Renal pelvis (tissue), 1 donor: ENCODE measurements at regions not wholly inside any gene's neighbourhood (a gene's known extent, or its start where the extent isn't known, plus 50 kb on each side); places are given as distances from the start of the nearest gene placed in this dataset.
"Not testable (repeated sequence)": the region's sequence is repeated elsewhere in the genome, so short reads cannot be mapped to it uniquely, and the experiment has no call there.

Experiments
- DNase-seq: peaks from one replicate; pipeline ENCODE4 v3.0.0-alpha.2; 2013

DNA sequence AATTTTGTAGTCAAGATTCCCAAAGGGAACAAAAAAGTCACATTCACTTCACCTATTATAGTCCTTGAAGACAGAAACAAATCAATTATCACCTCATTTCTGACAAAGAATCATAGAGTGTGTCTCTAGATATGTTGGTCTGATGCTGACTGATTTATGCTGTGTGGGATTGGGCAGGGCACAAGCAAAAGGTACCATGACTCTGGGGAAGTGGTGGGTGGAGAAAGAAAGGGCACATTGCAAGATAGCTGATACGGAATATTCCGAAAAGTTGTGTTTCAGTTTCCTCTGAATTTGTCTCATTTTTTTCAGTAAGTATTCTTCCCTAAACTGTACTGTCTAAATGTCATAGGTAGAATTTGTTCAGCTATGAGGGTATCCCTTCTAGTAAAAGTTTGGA, 268.0 kb downstream of the MREG start:
- DNase-seq: no peak

DNA sequence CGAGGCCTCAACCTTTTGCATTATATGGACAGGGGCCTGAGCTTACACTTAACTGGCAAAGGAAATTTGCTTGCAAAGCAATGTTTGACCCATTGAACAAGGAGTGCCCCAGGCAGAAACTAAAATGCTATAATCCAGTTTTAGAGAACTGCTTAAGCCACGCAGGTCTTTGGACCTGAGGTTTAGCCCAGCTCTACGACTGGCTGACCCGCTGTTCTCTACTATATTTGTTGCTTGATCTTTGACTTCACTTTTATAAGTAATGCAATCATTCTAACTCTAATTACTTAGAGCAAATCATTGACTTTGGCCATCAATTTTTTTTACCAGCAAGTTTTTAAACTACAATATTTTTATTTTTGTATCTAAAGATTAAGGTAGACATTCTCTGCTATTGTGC, 268.8 kb downstream of the MREG start:
- DNase-seq: no peak

DNA sequence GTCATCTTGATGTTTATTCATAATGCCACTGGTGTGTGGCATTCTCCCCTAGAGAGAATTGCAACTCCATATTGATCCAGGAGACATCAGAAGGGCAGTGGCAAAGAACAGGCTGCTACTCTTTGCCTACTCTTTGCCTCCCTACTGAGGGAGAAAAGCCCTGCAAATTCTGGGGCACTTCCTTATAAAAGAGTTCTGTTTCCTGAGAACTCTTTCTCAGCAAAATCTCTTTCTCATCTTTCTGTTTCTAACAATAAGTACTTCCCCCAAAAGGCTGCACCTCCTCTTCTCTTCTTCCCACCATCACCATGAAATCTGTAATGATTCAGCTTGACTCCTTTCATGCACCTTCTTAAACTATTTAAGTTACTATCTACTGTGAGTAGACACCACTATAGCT, 270.3 kb downstream of the MREG start:
- no peak for DNase-seq

DNA sequence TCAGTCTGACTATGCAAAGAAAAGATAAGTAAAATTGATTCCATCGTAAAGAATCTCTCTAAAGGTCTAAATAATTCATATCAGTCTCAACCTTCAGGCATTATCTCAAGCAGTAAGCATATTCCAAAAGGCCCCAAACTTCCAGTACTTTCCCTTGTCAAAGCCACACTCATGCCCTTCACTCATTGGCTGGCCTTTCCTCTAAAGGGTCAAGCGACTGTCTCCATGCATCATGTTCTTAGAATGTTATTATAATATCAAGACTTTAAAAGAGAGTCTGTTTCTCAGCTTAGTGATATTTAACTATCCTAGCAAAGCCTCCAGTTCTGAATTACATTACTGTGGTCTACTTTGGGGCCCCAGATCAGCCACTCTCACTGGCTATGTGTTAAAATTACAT, 271.3 kb downstream of the MREG start:
- no peak for DNase-seq

DNA sequence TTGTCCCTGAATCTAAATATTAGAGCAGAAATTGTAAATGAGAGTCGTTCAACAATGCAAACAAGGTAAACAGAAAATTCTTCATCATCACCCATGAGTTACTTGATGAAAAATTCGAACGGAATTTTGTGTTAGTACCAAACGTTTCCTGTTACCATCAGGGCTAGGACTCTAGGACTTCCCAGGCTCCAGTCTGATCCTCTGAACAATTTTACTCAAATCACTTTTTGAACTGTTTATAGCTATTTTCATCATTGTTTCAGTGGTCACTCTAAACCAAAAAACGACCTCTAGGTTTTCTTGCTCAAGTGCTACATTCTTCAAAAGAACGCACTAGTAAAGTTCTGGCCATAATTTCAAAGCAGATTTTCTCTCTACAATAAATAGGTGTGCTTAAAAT, 273.3 kb downstream of the MREG start:
- no peak for DNase-seq

DNA sequence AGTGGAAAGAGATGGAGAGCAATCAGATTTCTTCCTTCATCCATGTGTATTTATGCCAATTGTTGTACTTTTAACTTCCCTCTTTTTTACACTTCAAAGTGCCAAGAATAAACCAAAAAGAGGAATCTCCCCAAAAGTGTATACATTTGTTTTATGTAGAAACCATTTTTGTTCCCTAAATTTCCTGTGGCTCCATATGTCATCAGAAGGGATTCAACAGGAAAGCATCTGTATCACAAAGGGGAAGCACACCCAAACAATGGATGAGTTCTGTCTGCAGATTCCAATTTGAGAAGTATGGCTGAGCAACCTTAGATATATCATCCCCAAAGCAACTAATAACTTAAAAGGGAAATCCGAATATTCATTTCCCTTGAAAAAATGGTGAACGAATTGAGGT, 275.0 kb downstream of the MREG start:
- no peak for DNase-seq

DNA sequence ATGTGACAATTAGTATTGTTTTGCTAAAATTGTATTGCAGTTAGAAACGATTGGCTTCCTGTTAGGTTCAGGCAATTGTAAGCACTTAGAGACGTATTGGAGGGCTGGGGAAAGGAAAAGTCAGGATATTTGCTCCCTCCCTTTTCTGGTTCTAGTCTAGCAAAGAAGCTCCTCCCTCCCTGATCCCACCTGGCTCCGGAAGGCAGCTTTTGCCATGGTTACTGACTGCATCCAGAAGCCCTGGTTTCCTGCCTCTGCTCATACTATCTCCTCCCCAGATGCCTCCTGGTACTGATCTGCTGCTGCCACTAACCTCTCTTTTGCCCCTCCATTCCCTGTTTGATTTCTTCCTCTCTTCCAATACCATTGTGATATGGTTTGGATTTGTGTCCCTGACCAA, 275.9 kb downstream of the MREG start:
- no peak for DNase-seq

DNA sequence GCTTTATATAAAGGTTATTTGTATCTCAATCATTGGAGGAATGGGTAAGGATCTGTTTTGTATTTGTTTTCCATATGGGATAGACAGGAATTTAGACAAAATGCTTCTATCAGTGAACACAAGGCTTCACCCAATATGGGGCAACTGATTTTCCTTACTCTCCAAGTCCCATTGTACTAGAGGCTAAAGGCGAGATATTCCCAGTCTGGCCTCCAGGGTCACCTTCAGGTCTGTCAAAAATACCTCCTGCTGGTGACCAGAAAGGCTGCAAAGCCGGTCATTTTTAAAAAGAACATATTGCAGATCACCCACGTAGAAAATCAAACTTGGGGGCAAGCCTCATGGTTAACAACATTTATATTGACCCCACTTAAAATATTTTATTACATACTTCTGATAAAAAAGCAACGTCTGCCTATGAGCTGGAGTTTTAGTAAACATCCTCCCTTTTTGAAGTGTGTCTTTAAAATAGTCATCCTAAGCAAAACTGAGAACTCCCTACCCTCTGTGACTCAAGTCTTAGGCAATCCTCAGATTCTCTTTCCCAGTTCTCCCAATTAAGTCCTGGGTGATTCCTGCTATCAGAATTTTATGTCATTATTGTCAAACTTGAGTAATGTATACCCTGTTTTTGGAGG, 276.6 kb downstream of the MREG start:
- no peak for DNase-seq

DNA sequence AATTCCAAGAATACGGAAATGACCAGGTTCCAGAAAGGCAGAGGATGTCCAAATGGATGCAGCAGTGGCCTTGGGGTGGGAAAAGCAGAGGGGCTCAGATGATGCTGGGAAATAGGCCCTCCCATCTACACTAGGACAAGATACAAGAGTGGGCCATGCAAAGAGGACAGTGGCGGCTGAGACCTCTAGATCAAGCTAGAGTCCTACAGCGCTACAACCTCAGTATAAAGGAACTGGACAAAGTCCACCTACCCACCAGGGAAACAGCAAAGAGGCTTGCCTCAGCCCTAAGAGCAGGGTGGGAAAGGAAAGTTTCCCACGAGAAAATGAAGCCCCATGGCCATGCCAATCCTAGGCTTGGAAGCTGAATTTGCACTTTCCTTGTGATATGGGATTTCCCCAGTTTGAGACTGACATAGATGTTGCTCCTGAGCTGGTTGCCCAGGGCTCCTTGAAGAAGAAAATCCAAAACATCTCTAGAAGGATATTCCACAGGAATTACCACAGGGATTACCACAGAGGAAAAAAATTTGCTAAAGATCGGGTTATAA, 282.2 kb downstream of the MREG start:
- no peak for DNase-seq

DNA sequence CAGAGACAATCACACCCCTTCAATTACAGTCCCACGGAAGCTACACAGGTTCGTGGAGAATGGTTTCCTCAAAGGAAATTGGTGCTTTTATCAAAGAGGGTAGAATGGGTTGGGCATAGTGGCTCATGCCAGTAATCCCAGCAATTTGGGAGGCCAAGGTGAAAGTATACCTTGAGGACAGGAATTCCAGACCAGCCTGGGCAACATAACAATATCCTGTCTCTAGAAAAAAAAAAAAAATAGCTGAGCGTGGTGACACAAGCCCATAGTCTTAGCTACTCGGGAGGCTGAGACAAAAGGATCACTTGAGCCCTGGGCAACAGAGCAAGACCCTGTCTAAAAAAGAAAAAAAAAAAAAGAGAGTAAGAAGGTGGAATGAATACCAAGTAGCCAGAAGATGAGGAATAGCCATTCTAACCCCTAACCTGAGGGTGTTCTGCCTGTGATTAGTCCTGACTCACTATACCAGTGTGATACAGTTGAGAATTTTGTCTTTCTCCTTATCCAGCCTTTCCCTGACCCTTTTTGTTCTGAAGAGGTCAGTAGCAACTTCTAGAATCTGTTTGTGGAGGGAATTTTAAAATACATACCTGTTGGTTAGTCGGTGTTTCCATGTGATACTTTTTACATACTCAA, 283.2 kb downstream of the MREG start:
- no peak for DNase-seq

DNA sequence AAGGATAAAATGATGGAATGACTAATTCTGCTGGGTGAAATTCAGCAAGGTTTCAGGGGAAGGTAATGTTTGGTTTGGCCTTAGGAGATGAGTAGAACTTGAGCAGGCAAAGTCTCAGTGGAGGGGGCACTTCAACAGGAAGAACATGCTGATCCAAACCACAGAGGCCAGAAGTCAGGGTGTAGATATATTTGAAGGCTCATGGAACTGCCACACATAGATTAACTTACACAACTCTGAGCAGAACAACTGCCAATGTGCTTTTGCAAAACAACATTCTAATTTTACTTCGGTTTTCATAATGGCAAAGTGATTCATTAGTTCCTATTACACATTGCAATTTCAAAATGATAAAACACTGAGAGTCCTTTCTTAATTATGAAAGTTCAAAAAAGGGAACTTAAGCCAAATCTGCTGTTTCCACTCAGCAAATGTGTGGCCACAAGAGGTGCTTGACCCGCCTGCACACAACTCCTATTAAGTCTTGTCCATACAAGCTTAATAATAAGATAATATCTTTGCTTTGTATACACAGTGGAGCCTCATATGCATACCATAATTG, 284.8 kb downstream of the MREG start:
- DNase-seq: no peak

DNA sequence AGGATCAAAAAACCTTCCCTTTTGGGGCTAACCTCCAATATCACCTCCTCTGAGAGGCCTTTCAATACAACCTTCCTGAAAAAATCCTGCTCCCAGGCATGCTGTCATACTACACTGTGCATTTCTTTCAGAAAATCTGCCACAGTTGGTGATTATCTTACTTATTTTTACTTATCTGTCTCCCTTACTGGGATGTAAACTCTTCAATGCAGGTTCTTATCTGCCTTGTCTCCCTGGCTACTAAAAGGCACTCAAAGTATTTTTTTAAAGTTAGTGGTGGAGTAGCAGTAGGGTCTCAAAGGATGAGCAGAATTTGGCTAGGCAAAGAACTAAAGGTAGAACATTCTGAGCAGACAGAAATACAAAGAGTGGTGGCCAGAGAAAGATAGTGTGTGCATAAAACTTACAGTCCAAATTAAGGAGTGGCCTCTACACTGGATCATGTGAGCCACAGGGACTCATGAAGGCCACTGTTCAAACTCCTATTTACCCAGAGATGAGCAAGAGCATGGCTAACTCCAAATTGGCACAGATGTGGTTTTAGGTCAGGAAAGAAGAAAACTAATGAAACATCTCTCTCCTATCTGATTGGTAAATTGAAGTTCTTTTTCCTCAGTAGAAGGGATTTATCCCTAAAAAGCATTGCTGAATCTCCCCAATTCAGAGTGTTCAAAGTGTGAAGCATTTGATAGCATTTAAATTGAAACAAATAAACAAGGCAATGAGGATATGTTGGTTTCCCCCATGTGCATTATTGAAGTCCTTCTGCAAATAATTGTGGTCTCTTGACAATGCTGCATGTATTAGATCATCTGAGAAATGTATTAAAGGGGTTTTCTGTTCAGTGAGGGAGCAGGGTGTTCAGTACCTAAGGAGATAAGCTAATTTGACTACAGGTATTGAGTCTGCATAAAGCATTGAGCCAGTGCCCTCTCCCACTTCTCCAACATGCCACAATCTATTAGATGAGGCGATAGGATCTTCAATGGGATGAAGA, 285.5 kb downstream of the MREG start:
- DNase-seq: no peak

DNA sequence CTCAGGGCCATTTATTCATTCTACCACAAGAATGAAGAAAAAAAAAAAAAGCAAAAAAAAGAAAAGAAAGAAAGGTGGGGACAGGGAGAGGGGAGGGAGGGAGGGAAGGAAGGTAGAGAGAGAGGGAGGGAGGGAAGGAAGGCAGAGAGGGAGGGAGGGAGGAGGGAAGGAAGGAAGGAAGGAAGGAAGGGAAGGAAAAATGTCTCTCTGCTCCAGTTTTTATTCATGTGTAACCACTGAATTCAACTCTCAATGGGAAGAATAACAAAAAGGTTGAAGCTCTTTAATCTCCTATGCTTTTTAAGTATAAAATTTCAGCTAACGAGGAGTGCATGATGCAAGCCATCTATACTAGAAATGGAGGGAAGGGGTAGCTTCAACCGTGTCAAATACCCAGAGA, 287.3 kb downstream of the MREG start:
- DNase-seq: no peak

DNA sequence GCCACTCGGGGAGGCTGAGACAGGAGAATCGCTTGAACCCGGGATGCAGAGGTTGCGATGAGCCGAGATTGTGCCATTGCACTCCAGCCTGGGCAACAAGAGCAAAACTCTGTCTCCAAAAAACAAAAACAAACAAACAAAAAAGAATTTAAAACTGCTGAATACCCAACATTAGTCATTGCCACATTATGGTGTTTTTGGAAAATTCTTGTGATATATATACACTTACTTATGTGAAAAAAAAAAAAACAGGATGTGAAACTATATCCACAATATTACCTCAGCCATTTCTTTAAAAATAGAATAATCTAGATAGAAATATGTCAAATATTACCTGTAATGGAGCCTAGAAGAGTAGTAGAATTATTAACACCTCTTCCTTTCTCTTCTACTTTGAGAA, 288.3 kb upstream of the FN1 start:
- DNase-seq: no peak

DNA sequence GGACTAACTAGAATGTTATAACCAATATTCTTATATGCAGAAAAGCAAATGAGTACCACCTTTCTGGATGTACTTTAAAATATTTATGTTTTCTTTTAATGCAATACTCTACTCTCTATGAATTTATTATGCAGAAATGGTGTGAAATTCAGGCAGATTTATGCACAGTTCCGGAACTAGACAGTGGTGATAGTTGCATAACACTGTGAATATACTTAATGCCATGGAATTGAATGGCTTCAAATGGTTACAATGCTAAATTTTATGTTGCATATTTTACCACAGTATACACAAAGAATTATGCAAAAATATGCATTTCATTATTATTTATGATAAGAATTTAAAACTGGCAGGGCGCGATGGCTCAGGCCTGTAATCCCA, 287.8 kb upstream of the FN1 start:
- no peak for DNase-seq

DNA sequence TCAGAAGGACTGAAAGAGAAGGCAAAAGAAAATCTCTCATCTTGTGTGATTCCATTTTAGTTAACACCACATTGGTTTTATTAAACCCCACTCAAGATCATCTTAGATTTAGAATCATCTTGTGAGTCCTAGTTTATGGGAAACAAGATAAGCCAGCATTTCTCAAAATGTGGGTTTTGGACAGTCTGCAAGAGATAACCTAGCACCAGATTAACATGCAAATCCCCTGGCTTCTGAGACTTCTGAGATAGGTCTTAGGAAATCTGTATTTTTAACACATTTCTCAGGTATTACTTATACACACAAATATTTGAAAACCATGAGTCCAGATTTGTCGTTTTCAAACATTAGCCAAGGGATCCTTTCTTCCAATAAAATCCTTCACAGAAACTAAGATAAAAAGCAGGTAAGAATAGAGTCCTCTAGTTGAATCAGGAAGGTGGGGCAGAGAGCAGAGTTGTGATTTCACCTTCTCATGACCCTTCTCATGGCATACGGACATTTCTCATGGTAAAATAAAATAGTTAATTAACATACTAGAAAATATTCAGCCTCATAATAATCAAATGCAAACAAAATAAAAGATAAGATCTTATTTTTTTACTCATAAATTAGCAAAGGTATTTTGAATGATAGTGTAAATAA, 287.2 kb upstream of the FN1 start:
- no peak for DNase-seq

DNA sequence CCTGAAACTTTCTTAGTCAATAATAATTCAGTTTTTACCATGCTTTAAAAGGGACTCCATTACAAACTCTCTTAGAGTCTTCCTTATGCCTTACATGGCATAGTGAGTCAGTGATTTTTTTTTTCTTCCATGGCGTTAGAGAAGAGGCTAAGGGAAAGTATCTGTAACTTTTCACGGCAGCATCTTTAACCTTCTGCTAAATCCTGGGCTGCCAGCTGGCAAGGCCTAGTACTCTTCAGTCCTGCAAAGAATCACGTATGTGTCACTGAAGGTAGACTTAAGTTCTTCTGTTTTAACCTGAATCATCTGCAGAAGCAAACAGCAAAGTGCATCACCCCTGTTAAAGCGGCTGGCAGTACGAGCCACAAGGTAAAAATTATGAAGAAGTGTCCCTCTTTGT, 286.3 kb upstream of the FN1 start:
- no peak for DNase-seq

DNA sequence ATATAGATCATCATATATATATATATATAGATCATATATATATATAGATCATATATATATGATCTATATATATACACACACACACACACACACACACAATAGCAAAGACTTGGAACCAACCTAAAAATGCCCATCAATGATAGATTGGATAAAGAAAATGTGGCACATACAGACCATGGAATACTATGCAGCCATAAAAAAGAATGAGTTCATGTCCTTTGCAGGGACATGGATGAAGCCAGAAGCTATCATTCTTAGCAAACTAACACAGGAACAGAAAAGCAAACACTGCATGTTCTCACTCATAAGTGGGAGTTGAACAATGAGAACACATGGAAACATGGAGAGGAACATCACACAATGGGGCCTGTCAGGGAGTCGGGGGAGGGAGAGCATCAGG, 285.6 kb upstream of the FN1 start:
- DNase-seq: not testable (repeated sequence)

DNA sequence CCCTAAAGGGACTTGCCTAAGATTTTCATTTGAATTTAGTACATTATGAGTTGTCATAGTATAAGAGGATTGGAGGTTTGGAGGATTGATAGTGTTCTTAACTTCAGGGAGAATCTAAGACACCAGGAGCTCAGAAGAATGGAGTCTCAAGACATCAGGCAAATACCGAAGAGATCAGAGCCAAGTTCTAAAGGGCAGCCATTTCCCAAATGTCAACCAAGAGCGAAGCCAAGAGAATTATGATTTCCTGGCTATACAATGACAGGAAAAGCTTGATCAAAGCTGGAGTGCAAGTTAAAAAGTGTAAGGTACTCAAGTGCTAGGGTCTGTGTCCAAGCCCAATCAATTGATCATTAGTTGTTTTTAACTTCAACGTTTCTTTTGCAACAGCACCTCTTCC, 283.0 kb upstream of the FN1 start:
- no peak for DNase-seq

DNA sequence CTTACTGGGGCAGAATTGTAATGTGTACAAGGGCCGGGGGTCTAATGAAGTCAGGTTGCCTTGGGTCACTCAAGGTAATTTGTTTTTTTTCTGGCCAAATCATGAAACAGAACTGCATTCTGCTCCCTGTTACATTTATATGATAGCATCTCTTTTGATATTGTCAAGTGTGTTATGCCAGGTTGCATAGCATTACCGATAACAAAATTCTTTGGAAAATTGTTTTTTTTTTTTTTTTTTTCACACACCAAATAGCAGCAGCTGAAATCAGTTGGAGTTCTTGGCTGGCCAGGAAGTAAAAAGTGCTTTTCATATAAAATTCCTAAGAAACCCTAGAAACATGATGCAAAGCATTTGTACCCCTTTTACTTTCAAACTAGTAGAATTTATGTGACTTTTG, 282.6 kb upstream of the FN1 start:
- DNase-seq: no peak

DNA sequence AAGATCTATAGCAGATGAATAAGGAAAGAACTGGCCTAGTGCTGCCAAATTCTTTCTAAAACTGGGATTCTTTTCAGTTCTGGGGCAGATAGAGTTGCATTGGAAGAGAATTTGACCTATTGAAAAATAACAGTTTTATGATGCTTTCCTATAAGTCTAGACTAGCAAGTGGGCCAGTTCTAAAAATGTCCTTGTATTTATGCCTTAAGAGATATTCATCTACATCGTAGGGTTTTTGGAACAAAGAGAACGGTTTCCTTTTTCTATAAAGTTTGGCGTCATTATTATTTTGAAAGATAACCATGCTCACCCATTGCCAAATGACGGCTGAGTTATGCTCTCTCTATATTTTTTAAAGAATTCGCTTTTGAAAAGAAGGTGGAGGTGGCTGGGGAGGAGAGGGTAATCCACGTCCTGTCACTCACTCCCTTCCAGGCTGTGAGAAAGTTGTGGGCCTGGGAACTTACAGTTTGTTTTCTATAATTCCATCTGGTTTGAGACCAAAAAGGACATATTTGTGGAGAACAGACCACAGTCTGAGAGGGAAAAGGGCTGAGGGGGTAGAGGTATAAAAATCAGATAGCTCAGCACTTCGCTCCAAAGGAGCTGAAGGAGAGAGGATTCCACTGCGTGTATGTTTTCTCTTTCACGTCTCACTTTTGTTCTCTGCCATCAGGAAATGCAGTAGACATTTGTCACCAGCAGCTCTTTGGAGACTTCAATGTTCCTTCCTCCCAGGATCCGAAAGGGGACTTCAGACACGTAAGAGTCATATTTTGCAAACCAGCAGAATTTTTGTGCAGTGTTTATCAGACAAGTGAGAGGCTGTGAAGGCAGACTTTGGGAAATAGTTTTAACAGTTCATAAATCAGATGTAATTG, 281.9 kb upstream of the FN1 start:
- DNase-seq: no peak
